ENCODE measurements at regions not wholly inside any gene's neighbourhood (a gene's known extent, or its start where the extent isn't known, plus 50 kb on each side); places are given as distances from the start of the nearest gene placed in this dataset.

DNA sequence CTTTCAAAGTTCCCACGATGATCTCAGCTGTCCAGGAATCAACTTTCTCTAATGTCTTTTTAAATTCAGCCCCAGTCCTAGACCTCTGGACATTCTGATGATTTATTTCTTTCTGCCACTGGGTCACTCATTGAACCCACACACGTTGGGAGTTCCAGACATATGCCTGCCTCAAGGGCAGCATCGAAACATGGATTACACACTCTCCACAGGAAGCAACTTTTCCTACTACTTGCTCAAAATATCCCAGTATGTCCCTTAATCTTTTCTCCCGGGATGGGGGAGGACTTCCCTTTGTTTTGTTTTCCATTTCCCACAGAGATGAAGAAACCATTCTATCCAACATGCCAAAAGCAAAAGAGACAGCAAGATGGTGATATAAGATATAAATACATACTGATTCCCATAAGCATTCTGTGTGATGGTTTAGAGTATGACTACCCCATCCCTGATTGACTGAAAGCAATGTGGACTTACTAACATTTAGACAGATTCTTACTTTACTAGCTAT lies 79.8 kb upstream of the PPARGC1A start:
- no peaks in the 10 kb centered on the region for H3K9me2 ChIP-seq (ENCODE audit: insufficient read depth, low read length)
- ChIA-PET POLR2A (interaction anchor here (0.7 to 3.5 kb wide), 4 partner anchors 21 to 1208 kb away, joined by 3 to 15 read pairs (median 8); no protein-coding TSS in a partner anchor), CTCF (ENCODE audit: unreplicated experiment) (no interaction called here)
- peaks cover 35% of the 10 kb centered on the region for H3K4me1 ChIP-seq (ENCODE audit: insufficient read depth, low read length, poor library complexity, severe bottlenecking)
- BruUV-seq (replicated peaks) = no TSS peak
- H3K27ac ChIP-seq (ENCODE audit: low read depth, low read length, poor library complexity, severe bottlenecking) = no peak overlapping the region
- no peak overlapping the region for H3K4me3 ChIP-seq (ENCODE audit: low read depth, low read length, poor library complexity, severe bottlenecking)
- no peak for TF ChIP-seq EZH2phosphoT487 (IDR thresholded peaks at IDR 0.05; ENCODE audit: borderline replicate concordance, low read depth, low read length)
- TF ChIP-seq, protein P1, sequence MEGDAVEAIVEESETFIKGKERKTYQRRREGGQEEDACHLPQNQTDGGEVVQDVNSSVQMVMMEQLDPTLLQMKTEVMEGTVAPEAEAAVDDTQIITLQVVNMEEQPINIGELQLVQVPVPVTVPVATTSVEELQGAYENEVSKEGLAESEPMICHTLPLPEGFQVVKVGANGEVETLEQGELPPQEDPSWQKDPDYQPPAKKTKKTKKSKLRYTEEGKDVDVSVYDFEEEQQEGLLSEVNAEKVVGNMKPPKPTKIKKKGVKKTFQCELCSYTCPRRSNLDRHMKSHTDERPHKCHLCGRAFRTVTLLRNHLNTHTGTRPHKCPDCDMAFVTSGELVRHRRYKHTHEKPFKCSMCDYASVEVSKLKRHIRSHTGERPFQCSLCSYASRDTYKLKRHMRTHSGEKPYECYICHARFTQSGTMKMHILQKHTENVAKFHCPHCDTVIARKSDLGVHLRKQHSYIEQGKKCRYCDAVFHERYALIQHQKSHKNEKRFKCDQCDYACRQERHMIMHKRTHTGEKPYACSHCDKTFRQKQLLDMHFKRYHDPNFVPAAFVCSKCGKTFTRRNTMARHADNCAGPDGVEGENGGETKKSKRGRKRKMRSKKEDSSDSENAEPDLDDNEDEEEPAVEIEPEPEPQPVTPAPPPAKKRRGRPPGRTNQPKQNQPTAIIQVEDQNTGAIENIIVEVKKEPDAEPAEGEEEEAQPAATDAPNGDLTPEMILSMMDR (conservative IDR thresholded peaks at IDR 0.05; ENCODE audit: low read length) = no peak
- H2AFZ ChIP-seq (ENCODE audit: low read length) = no peak overlapping the region; the same call in 1 of the 2 replicates
- H3K36me3 ChIP-seq (ENCODE audit: insufficient read depth, low read length) = no peaks in the 10 kb centered on the region
- DNase-seq (ENCODE audit: low spot score) = no peak
- no peaks in the 10 kb centered on the region for H4K20me1 ChIP-seq (ENCODE audit: insufficient read depth, low read length)
- H3K9me3 ChIP-seq (ENCODE audit: low read length) = no peaks in the 10 kb centered on the region
- H3K4me2 ChIP-seq (ENCODE audit: low read length) = no peak overlapping the region
- intact Hi-C loops (cut with micrococcal nuclease; ENCODE audit: unreplicated experiment) = loop anchor here (5.0 kb wide), 1 partner anchor 63 kb away; no protein-coding TSS in a partner anchor
- no peaks in the 10 kb centered on the region for H3K79me2 ChIP-seq (ENCODE audit: insufficient read depth, low read depth, low read length)

DNA sequence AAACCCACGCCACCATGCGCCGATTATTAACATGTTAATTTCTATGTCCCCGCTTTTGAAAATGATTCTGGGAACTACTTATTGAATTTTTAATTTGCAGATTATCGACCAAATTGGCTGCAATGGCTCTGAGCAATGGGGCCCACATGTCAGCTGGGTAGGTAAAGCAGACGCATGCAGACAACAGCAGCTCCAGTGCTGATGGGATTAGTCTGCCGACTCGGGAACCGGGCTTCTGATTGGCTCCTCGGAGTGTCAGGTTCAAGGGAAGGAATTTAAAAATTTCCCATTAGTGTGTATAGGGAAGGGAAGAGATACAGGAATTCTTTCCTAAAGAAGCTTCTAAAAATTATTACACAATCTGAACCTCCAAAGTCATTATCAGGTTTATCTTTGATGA lies 77.4 kb upstream of the PPARGC1A start:
- DNase-seq (ENCODE audit: low spot score) = no peak
- no peak overlapping the region for H3K4me3 ChIP-seq (ENCODE audit: low read depth, low read length, poor library complexity, severe bottlenecking)
- ChIA-PET CTCF (ENCODE audit: unreplicated experiment) (no interaction called here), POLR2A (interaction anchor here (0.7 to 0.9 kb wide), 2 partner anchors 29 to 34 kb away, joined by 3 to 4 read pairs; no protein-coding TSS in a partner anchor)
- H3K36me3 ChIP-seq (ENCODE audit: insufficient read depth, low read length) = no peaks in the 10 kb centered on the region
- BruUV-seq (replicated peaks) = no TSS peak
- no peak overlapping the region for H2AFZ ChIP-seq (ENCODE audit: low read length)
- no peaks in the 10 kb centered on the region for H3K79me2 ChIP-seq (ENCODE audit: insufficient read depth, low read depth, low read length)
- no peaks in the 10 kb centered on the region for H3K9me3 ChIP-seq (ENCODE audit: low read length)
- peaks cover 21% of the 10 kb centered on the region for H3K4me1 ChIP-seq (ENCODE audit: insufficient read depth, low read length, poor library complexity, severe bottlenecking)
- H3K9me2 ChIP-seq (ENCODE audit: insufficient read depth, low read length) = no peaks in the 10 kb centered on the region
- TF ChIP-seq EZH2phosphoT487 (IDR thresholded peaks at IDR 0.05; ENCODE audit: borderline replicate concordance, low read depth, low read length) = no peak
- TF ChIP-seq, protein P1 (conservative IDR thresholded peaks at IDR 0.05; ENCODE audit: low read length) = no peak
- H3K4me2 ChIP-seq (ENCODE audit: low read length) = no peak overlapping the region
- H3K27ac ChIP-seq (ENCODE audit: low read depth, low read length, poor library complexity, severe bottlenecking) = no peak overlapping the region
- intact Hi-C loops (cut with micrococcal nuclease; ENCODE audit: unreplicated experiment) = no loop called here
- no peaks in the 10 kb centered on the region for H4K20me1 ChIP-seq (ENCODE audit: insufficient read depth, low read length)

DNA sequence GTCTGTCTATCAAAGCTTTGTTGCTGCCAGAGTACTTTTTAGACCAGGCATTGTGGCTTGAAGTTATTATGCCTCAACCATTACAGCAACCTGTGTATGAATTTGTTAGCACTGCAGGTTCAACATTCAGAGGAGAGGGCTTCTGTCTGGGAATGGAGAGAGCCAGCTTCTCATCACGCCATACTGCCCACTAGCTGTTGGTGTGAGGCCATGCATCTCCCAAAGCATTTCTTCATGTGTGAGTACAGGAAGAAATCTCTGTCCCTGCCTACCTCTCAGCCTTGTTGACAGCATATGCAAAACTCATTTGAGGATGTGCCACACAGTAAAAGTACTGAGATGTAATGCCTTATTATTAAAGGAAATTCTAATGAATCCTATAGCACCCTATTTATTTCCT lies 76.9 kb upstream of the PPARGC1A start:
- no TSS peak for BruUV-seq (replicated peaks)
- POLR2A ChIA-PET = interaction anchor here (0.6 to 0.9 kb wide), 3 partner anchors 19 to 121 kb away, joined by 3 read pairs; no protein-coding TSS in a partner anchor
- no peaks in the 10 kb centered on the region for H3K79me2 ChIP-seq (ENCODE audit: insufficient read depth, low read depth, low read length)
- H3K4me3 ChIP-seq (ENCODE audit: low read depth, low read length, poor library complexity, severe bottlenecking) = no peak overlapping the region
- DNase-seq (ENCODE audit: low spot score) = peak; percentile 15
- no peak overlapping the region for H2AFZ ChIP-seq (ENCODE audit: low read length)
- CTCF ChIA-PET (ENCODE audit: unreplicated experiment) = no interaction called here
- H4K20me1 ChIP-seq (ENCODE audit: insufficient read depth, low read length) = no peaks in the 10 kb centered on the region
- no peak overlapping the region for H3K4me2 ChIP-seq (ENCODE audit: low read length)
- no peaks in the 10 kb centered on the region for H3K9me2 ChIP-seq (ENCODE audit: insufficient read depth, low read length)
- peaks cover 15% of the 10 kb centered on the region for H3K4me1 ChIP-seq (ENCODE audit: insufficient read depth, low read length, poor library complexity, severe bottlenecking)
- TF ChIP-seq, protein P1 (conservative IDR thresholded peaks at IDR 0.05; ENCODE audit: low read length) = peak; percentile 55
- no peak for TF ChIP-seq EZH2phosphoT487 (IDR thresholded peaks at IDR 0.05; ENCODE audit: borderline replicate concordance, low read depth, low read length)
- H3K9me3 ChIP-seq (ENCODE audit: low read length) = no peaks in the 10 kb centered on the region
- no peaks in the 10 kb centered on the region for H3K36me3 ChIP-seq (ENCODE audit: insufficient read depth, low read length)
- intact Hi-C loops (cut with micrococcal nuclease; ENCODE audit: unreplicated experiment) = no loop called here
- H3K27ac ChIP-seq (ENCODE audit: low read depth, low read length, poor library complexity, severe bottlenecking) = no peak overlapping the region
